ENCODE measurements at regions not wholly inside any gene's neighbourhood (a gene's known extent, or its start where the extent isn't known, plus 50 kb on each side); places are given as distances from the start of the nearest gene placed in this dataset.
A peak's percentile ranks its signal among the peaks of the same experiment; 100 is the strongest.

GRCh38 chr2:8531481-8531880 is 150.4 kb upstream of the ID2 start:
- DNase-seq: no peak

- DNase-seq: no peak
Observed at GRCh38 chr2:8532438-8532837, 149.4 kb upstream of the ID2 start.

GRCh38 chr2:8533923-8534322 is 147.9 kb upstream of the ID2 start:
- DNase-seq: no peak

GRCh38 chr2:8534386-8534728 is 147.5 kb upstream of the ID2 start:
- DNase-seq: no peak

GRCh38 chr2:8534729-8535468 is 147.0 kb upstream of the ID2 start:
- DNase-seq: no peak

- DNase-seq: no peak
Observed at GRCh38 chr2:8535469-8535795, 146.4 kb upstream of the ID2 start.

- DNase-seq: no peak
Observed at GRCh38 chr2:8535821-8536685, 145.8 kb upstream of the ID2 start.

GRCh38 chr2:8536686-8537561 is 144.9 kb upstream of the ID2 start:
- peak; percentile 14 for DNase-seq

GRCh38 chr2:8537562-8538155 is 144.2 kb upstream of the ID2 start:
- no peak for DNase-seq

- no peak for DNase-seq
Observed at GRCh38 chr2:8538531-8538930, 143.3 kb upstream of the ID2 start.

GRCh38 chr2:8538931-8539621 is 142.8 kb upstream of the ID2 start:
- no peak for DNase-seq

GRCh38 chr2:8539743-8540551 is 141.9 kb upstream of the ID2 start:
- DNase-seq: no peak

- DNase-seq: no peak
Observed at GRCh38 chr2:8540552-8541055, 141.3 kb upstream of the ID2 start.

GRCh38 chr2:8541223-8541622 is 140.6 kb upstream of the ID2 start:
- DNase-seq: no peak

GRCh38 chr2:8541636-8542035 is 140.2 kb upstream of the ID2 start:
- DNase-seq: no peak

- DNase-seq: no peak
Observed at GRCh38 chr2:8542381-8543059, 139.3 kb upstream of the ID2 start.

GRCh38 chr2:8543060-8543382 is 138.8 kb upstream of the ID2 start:
- DNase-seq: no peak

- DNase-seq: peak; percentile 80
Observed at GRCh38 chr2:8543383-8544170, 138.3 kb upstream of the ID2 start.

GRCh38 chr2:8544171-8544785 is 137.6 kb upstream of the ID2 start:
- no peak for DNase-seq
